HEK293T (cell line): ENCODE measurements at regions not wholly inside any gene's neighbourhood (a gene's known extent, or its start where the extent isn't known, plus 50 kb on each side); places are given as distances from the start of the nearest gene placed in this dataset.

Experiments used
- CTCF ChIA-PET: fragments of 350-600 bp; formaldehyde crosslinking; extraction: SDS; loops from one replicate; lab custom pipeline; 2021; ENCODE audit warnings: antibody characterized with exemption, inconsistent platforms; lab: Yijun Ruan, JAX
- POLR2A ChIA-PET: fragments of 350-600 bp; formaldehyde crosslinking; extraction: SDS; loops from one replicate; lab custom pipeline; 2020; ENCODE audit warnings: antibody characterized with exemption, inconsistent platforms; lab: Yijun Ruan, JAX
- DNase-seq: peaks from one replicate; pipeline ENCODE4 v3.0.0; 2012; ENCODE audit warnings: mixed read lengths; ENCODE audit errors: extremely low spot score
- ARNT ChIP-seq: fragments of 450-650 bp; IDR thresholded peaks from 2 replicates; pipeline ENCODE4 v1.6.1; 2017; ENCODE audit warnings: mild to moderate bottlenecking
- BHLHE40 ChIP-seq: fragments of 450-650 bp; IDR thresholded peaks from 2 replicates; pipeline ENCODE4 v1.6.1; 2016; ENCODE audit warnings: mild to moderate bottlenecking, moderate library complexity, borderline replicate concordance
- CTBP1 ChIP-seq: fragments of 450-650 bp; IDR thresholded peaks from 2 replicates; pipeline ENCODE4 v1.6.1; 2016; ENCODE audit warnings: borderline replicate concordance
- ELF4 ChIP-seq: fragments of 450-650 bp; IDR thresholded peaks from 2 replicates; pipeline ENCODE4 v1.6.1; 2017; ENCODE audit warnings: antibody characterized with exemption
- FOXA1 ChIP-seq: fragments of 450-650 bp; IDR thresholded peaks from 2 replicates; pipeline ENCODE4 v1.6.1; 2016; ENCODE audit warnings: mild to moderate bottlenecking
- FOXK2 ChIP-seq: fragments of 450-650 bp; IDR thresholded peaks from 2 replicates; pipeline ENCODE4 v1.6.1; 2016; ENCODE audit warnings: mild to moderate bottlenecking
- FOXM1 ChIP-seq: fragments of 450-650 bp; IDR thresholded peaks from 2 replicates; pipeline ENCODE4 v1.6.1; 2017; ENCODE audit warnings: mild to moderate bottlenecking, borderline replicate concordance
- HDGF ChIP-seq: fragments of 450-650 bp; IDR thresholded peaks from 2 replicates; pipeline ENCODE4 v1.6.1; 2017; ENCODE audit warnings: antibody characterized with exemption, borderline replicate concordance
- L3MBTL2 ChIP-seq: fragments of 450-650 bp; conservative IDR thresholded peaks from 2 replicates; pipeline ENCODE4 v1.6.1; 2016; ENCODE audit warnings: mild to moderate bottlenecking
- LEF1 ChIP-seq: fragments of 450-650 bp; IDR thresholded peaks from 2 replicates; pipeline ENCODE4 v1.6.1; 2017; ENCODE audit warnings: mild to moderate bottlenecking, borderline replicate concordance
- NFRKB ChIP-seq: fragments of 450-650 bp; IDR thresholded peaks from 2 replicates; pipeline ENCODE4 v1.6.1; 2016; ENCODE audit warnings: mild to moderate bottlenecking, moderate library complexity
- PKNOX1 ChIP-seq: fragments of 450-650 bp; IDR thresholded peaks from 2 replicates; pipeline ENCODE4 v1.6.1; 2016
- SP1 ChIP-seq: fragments of 450-650 bp; IDR thresholded peaks from 2 replicates; pipeline ENCODE4 v1.6.1; 2017
- SUZ12 ChIP-seq: fragments of 450-650 bp; IDR thresholded peaks from 2 replicates; pipeline ENCODE4 v1.6.1; 2016; ENCODE audit warnings: mild to moderate bottlenecking
- TARDBP ChIP-seq: fragments of 450-650 bp; IDR thresholded peaks from 2 replicates; pipeline ENCODE4 v1.6.1; 2016
- ZNF384 ChIP-seq: fragments of 450-650 bp; IDR thresholded peaks from 2 replicates; pipeline ENCODE4 v1.6.1; 2016

GRCh38 chr5:145483212-145483611 lies 351.9 kb downstream of the PRELID2 start:
- no peak for TF ChIP-seq NFRKB
- no peak for TF ChIP-seq HDGF
- TF ChIP-seq FOXM1, result no peak
- no peak for TF ChIP-seq CTBP1
- DNase-seq, result no peak
- CTCF ChIA-PET, result no interaction called here
- POLR2A ChIA-PET, result no interaction called here

- POLR2A ChIA-PET, result no interaction called here
- TF ChIP-seq NFRKB, result no peak
- no peak for TF ChIP-seq ZNF384
- no peak for TF ChIP-seq FOXA1
- no peak for TF ChIP-seq ARNT
- no peak for TF ChIP-seq ELF4
- no peak for TF ChIP-seq FOXK2
- no peak for TF ChIP-seq LEF1
- TF ChIP-seq CTBP1, result no peak
- no peak for TF ChIP-seq FOXM1
- TF ChIP-seq PKNOX1, result no peak
- no peak for DNase-seq
- CTCF ChIA-PET, result no interaction called here
These were observed 355.3 kb downstream of the PRELID2 start for GRCh38 chr5:145479857-145480256.

- CTCF ChIA-PET, result no interaction called here
- TF ChIP-seq FOXA1, result no peak
- TF ChIP-seq ELF4, result no peak
- no peak for TF ChIP-seq ZNF384
- TF ChIP-seq NFRKB, result no peak
- no peak for TF ChIP-seq PKNOX1
- TF ChIP-seq SP1, result no peak
- no peak for TF ChIP-seq L3MBTL2
- no peak for TF ChIP-seq CTBP1
- TF ChIP-seq FOXK2, result no peak
- no peak for TF ChIP-seq HDGF
- no peak for TF ChIP-seq LEF1
- TF ChIP-seq BHLHE40, result no peak
- no peak for TF ChIP-seq FOXM1
- TF ChIP-seq TARDBP, result no peak
- DNase-seq, result no peak
- POLR2A ChIA-PET, result no interaction called here
These were observed 355.9 kb downstream of the PRELID2 start for GRCh38 chr5:145479271-145479670.

GRCh38 chr5:145478651-145479050 lies 356.5 kb downstream of the PRELID2 start:
- no peak for TF ChIP-seq FOXK2
- CTCF ChIA-PET, result no interaction called here
- POLR2A ChIA-PET, result no interaction called here
- no peak for DNase-seq

GRCh38 chr5:145473042-145473642 lies 362.0 kb downstream of the PRELID2 start:
- CTCF ChIA-PET, result no interaction called here
- POLR2A ChIA-PET, result no interaction called here
- no peak for DNase-seq
- TF ChIP-seq SUZ12, result no peak
- TF ChIP-seq ARNT, result no peak
- no peak for TF ChIP-seq FOXK2
- no peak for TF ChIP-seq HDGF
- no peak for TF ChIP-seq SP1
- no peak for TF ChIP-seq BHLHE40
- TF ChIP-seq FOXA1, result no peak
- no peak for TF ChIP-seq LEF1
- TF ChIP-seq ZNF384, result no peak
- no peak for TF ChIP-seq L3MBTL2
- TF ChIP-seq NFRKB, result no peak

DNA sequence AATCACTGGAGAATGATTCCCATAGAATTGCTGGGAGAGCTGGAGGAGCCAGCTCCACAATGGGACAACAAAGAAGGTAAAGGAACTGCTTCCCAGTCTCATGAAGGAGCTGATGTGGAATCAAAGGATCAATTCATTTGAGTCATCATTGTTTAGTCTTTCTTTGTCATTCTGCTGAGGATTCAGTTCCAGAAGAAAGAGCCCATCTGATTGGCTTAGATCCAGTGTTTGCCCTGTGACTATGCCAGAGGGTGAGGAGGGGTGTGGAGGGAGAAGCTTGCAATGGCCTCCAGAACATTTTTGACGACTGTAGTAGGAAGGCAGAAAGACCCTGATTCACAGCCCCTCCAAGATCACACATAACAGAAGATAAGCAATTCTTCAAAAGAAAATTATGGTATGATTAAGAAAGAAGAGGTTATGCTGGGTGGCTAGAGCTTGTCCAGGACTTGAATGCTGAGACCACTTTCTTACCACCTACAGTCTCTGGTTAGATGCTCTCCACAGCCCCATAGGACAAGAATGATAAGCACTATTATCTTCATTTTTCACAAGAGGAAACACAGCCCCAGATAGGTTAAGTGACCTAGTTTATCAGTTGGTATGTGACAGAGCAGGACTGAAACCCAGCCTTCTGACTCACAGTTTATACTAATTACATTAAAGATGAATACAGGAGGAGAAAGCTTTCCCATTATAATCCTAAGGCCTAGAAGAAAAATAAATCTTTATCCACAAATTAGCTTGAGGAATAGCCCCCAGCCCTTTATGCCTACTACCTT lies 363.1 kb downstream of the PRELID2 start:
- no peak for DNase-seq
- ChIA-PET POLR2A (no interaction called here), CTCF (interaction anchor here (0.8 kb wide), 1 partner anchor 27 kb away, joined by 5 read pairs; no protein-coding TSS in a partner anchor)
- no peak for TF ChIP-seq CTBP1
- no peak for TF ChIP-seq FOXK2

GRCh38 chr5:145471026-145471425 lies 364.1 kb downstream of the PRELID2 start:
- DNase-seq, result no peak
- POLR2A ChIA-PET, result no interaction called here
- CTCF ChIA-PET, result no interaction called here
- no peak for TF ChIP-seq ZNF384
- no peak for TF ChIP-seq CTBP1
- no peak for TF ChIP-seq LEF1
- TF ChIP-seq BHLHE40, result no peak
- no peak for TF ChIP-seq FOXM1
